SW480 (cell line): ENCODE measurements at regions not wholly inside any gene's neighbourhood (a gene's known extent, or its start where the extent isn't known, plus 50 kb on each side); places are given as distances from the start of the nearest gene placed in this dataset.
"Not testable (repeated sequence)": the region's sequence is repeated elsewhere in the genome, so short reads cannot be mapped to it uniquely, and the experiment has no call there.

Source experiments
- DNase-seq: peaks from one replicate; pipeline ENCODE4 v3.0.0-alpha.2; 2016; ENCODE audit warnings: low spot score

DNA sequence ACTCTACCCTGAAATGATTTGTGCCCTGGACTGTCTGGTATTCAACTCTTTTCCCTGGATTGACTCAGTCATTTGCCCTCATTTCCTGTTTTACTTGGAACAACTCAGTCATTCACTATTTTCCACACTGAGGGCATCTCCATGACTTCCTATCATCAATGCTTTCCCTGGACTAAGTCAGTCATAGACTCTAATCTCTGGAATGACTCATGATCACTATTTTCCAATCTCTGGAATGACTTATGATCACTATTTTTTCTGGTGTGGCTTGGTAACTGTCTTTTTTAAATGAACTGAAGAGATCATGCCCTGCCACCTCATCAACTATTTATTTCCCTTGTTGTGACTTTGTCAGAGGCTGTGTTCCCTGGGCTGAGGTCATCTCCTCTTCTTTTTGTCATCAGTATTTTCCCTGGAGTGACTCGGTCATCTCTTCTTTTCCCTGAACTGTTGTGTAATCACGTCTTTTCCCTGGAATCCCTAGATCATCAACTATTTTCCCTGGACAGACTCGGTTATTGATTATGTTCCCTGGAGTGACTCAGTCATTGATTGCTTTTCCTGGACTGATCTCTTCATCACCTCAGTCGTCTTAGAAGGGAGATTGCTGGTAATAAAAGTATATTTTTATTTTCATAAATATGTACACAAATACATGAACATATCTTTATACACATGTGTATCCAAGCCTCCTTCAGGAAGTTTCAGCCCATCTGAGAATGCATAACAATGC, 327.1 kb upstream of the VCX start:
- DNase-seq = no peak

- DNase-seq = no peak
Measured at GRCh38 chrX:7514871-7515599, 327.9 kb upstream of the VCX start.

DNA sequence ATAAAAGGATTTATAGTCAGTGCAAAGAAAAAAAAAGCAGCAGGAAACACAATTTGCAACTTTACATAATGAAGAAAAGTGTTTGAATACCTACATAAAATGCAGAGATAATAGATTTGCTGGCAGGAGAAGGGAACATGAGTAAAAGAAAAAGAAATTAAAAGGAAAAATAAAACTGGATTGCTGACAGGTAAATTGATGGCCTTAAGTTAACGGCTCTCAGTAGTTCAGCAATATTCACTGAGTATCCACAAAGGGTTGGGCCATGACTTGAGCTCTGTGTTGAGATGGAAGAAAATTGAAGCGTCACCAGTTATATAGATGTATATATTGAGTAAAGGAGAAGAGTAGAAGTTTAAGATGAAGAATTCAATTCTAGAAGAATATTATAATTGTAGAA, 330.1 kb upstream of the VCX start:
- no peak for DNase-seq

DNA sequence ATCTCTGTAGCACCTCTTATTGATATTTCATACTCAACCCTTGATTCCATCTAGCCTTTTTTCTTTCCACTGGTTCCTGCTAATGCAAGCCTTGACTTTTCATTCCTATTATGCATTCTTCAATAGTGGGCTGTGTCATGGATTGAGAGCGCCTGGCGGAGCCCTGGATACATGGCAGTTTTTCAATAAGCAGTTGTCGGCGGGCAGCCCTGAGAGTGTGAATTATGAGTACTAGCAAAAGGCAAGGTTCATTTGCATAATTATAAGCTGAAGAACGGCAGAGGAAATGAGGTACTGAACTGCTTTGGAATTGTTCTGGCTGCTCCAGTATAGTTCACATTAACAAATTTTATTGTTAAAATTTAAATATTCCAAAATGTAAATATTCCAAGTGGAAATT, 339.7 kb upstream of the VCX start:
- no peak for DNase-seq

- no peak for DNase-seq
Measured at GRCh38 chrX:7500386-7500785, 342.6 kb upstream of the VCX start.

DNA sequence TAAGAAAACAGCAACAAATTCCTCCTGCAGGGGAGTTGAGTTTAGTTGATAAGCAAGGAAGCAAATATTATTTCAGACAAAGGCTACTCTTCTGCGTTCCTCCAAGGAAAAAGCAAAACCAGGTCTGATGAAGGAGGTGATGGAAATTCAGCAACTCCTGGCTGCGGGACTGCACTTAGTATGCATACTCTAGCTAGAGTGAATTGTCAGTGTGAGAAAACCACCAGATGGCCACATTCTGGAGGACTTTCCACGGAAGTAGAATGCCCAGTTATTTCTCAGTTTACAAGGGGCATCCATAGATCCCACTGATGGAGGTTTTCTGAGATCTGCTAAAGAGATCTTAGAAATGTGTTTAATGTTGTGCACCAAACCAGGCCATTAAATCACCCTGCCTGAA, 338.6 kb upstream of the PUDP start:
- DNase-seq = no peak

GRCh38 chrX:7485061-7485460, 337.1 kb upstream of the PUDP start:
- no peak for DNase-seq

GRCh38 chrX:7480721-7481120, 332.8 kb upstream of the PUDP start:
- no peak for DNase-seq

DNA sequence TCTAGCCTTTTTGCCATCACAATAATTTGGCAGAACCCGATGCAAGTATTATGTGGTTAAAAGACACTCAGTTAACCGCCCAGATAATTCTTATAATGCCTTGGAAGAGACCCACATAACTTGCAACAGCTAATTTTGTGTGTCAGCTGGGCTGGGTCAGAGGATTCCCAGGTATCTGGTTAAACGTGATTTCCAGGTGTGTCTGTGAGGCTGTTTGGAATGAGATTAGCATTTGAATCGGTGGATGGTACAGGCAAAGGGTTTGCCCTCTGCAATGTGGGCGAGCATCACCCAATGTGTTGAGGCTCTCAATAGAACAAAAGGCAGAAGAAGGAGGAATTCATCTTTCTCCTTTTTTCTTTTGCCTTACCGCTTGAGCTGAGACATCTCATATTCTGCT, 314.2 kb upstream of the PUDP start:
- DNase-seq = no peak

DNA sequence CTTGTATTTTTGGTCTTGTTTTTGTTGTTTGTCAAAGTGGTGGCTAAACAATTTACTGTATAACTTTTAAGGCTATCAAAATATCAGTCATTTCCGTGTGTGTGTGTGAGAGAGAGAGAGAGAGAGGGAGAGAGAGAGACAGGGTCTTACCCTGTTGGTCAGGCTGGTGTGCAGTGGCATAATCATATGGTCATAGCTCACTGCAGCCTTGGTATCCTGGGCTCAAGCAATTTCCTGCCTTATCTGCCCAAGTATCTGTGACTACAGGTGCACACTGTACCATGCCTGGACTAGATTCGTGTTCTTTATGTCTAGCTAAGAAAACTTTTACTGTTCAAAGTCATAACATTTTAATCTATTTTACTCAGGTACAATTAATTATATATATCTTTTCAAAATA, 313.1 kb upstream of the PUDP start:
- not testable (repeated sequence) for DNase-seq

- no peak for DNase-seq
Measured at GRCh38 chrX:7447801-7448499, 300.0 kb upstream of the PUDP start.

DNA sequence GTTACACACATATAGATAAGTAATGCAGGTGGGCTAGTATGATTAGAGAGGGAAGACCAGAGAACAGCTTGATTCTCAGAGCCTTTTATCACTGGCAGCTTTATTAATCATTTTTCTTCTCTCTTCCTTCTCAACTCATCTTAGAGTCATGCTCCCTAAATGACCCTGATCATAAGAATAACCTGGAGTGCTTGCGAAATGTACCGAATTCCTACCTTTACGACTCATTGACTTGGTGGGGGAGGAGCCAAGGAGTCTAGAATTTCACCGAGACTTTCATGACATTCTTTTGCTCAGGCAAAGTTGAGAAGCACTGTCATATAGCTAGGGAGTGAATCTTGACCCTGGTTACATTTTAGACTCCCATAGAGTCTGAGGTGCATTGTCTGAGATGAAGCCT, 298.9 kb upstream of the PUDP start:
- DNase-seq = no peak

DNA sequence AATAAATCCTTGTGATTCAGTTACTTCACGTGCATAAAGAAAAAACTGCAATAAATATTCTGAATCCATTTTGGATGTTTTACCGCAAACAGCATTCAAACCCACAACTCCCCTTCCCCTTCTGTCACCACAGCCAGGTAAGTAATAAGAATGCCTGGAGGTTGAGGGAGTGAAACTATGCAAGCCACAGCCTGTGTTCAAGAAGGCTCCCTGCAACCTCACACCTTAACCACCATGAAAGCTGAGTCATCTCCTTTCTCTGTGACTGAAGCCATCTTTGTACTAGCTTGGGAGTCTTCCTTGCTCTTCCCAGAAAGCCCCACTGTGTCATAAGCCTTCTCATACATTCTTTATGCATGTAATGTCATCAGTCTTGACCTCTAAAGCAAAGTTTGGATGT, 297.0 kb upstream of the PUDP start:
- no peak for DNase-seq

GRCh38 chrX:7441586-7441985, 293.6 kb upstream of the PUDP start:
- DNase-seq = no peak

DNA sequence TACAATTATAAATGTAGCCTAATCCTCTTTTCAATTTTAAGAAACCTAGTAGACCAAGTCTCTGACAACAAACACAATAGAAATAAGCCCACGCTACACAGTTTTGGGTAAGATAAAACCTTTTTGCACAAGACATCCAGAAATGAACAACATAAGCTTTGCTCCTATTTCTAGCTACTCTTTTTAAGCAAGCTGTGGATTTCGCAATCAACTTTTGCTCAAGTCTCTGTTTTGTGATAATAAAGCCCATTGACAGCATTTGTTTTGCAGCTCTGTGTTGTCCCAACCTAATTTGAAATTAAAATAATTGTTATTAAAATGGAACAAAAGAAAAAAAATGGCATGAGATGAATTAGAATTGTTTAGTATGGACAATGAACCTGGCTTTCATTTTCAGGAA, 287.9 kb upstream of the PUDP start:
- DNase-seq = no peak

DNA sequence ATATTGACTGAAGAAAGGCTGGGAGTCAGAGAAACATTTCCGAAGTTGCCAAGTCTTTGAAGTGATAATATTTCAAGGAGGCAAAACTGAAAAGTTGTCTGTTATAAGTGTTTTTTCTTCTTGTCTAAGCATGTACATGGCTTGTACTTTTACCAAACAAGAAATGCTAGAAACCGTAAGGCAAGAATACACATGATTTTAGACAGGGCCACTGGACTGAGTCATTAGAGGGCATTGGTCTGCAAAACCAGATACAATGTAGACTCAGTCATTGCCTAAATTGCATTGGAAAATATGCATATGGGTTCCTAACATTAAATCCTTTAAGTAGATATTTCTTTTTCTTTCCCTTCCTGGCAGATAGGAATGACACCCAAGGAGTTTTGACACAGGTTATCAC, 284.9 kb upstream of the PUDP start:
- no peak for DNase-seq

- DNase-seq = no peak
Measured at GRCh38 chrX:7420717-7421116, 272.8 kb upstream of the PUDP start.

DNA sequence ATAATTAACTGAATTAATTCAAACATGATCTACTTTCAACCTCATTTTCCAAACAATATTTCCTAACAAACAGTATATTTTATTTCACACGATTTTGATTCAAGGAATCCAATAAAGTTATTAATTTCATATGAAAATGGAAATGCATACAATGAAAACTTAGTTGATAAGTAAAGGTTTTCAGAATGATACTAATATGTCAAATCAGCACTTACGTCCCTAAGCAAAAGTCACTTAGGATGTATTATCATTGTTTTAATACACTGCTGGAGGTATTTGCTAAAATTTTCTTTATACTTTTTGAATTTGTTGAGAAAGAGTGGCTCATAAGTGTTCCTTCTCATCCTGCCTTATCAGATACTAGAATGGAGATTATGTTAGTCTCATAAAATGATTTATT, 266.8 kb upstream of the PUDP start:
- no peak for DNase-seq

DNA sequence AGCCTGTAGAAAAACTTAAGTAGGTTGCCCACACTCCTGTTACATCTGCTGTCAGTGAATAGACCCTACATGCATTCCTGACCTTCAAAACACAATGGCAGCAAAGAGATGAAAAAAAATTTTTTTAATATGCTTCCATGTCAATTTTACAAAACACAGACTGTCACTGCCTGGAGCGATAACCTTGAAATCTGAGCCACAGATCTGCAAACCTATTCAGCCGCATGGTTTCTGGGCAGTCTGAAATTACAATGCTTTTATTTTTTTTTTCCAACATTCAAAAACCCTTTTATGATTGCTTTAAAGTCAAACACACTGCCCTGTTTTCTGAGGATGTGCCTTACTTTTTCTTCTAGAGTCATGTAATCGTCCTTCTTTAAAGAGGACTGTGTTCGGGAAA, 264.9 kb upstream of the PUDP start:
- no peak for DNase-seq

DNA sequence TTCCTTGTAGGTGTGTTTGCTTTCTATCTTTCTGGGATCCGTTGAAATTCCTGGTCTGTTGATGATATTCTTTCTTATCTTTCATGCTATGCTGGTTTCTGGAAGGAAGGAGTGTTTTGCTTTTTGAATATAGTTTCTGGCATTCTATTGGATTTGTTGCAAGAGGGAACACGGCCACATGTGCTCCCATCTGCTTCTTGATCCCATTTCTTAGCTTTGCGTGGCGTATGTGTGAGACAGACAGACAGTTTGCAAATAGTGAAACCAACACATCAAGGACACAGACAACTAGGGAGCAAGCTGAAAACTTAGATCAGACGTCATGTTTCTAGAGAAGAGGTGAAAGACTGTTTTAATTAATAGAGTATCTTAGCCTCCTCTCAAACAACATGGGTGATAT, 261.9 kb upstream of the PUDP start:
- DNase-seq = no peak

DNA sequence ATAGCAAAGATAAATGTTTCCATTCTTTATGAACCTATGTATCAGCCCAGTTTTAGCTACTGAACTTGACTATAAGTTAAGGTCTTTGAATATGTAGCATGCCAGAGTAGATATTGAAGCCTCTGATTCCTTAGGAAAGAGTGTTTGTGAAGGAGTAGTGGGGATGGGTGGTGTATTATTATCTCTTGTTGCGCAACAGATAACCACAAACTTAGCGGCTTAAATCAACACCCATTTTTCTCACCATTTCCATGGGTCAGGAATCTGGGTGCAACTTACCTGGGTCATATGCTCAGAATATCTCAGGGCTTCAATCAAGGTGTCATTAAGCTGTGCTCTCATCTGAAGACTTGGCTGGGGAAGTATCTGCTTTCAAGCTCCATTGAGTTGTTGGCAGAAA, 251.4 kb upstream of the PUDP start:
- no peak for DNase-seq

GRCh38 chrX:7390441-7390840, 242.5 kb upstream of the PUDP start:
- DNase-seq = no peak

GRCh38 chrX:7389576-7389975, 241.6 kb upstream of the PUDP start:
- no peak for DNase-seq
